Peyer's patch (tissue), 4 donors: ENCODE measurements at regions not wholly inside any gene's neighbourhood (a gene's known extent, or its start where the extent isn't known, plus 50 kb on each side); places are given as distances from the start of the nearest gene placed in this dataset.

ENCODE experiments used
- DNase-seq, 3 donors: peaks; one replicate each; pipeline ENCODE4 v3.0.0-alpha.2; 2017 to 2019
- H3K27ac ChIP-seq, 4 donors: fragments of 200-600 bp; sonication (generic); one replicate each; pipeline ENCODE4 v1.5.1; 2016 to 2019
- H3K27me3 ChIP-seq, 2 donors: fragments of 200-600 bp; sonication (generic); one replicate each; pipeline ENCODE4 v1.5.1; 2019
- H3K36me3 ChIP-seq, 3 donors: fragments of 200-600 bp; sonication (generic); one replicate each; pipeline ENCODE4 v1.5.1; 2016 to 2019
- H3K4me1 ChIP-seq, 4 donors: fragments of 200-600 bp; sonication (generic); one replicate each; pipeline ENCODE4 v1.5.1; 2016 to 2019
- H3K4me3 ChIP-seq, 4 donors: fragments of 200-600 bp; sonication (generic); 1 replicate in 3 of 4; 2 replicates in 1 of 4; pipeline ENCODE4 v1.5.1; 2016 to 2019; ENCODE audit warnings: mild to moderate bottlenecking in 1 of 4
- H3K9me3 ChIP-seq, 4 donors: fragments of 200-600 bp; sonication (generic); one replicate each; pipeline ENCODE4 v1.5.1; 2016 to 2019; ENCODE audit warnings: mild to moderate bottlenecking in 1 of 4
- CTCF ChIP-seq, 6 experiments: fragments of 450-650 bp in 4 of 6; fragments of 200-600 bp in 2 of 6; sonication (generic) in 1 of 6; IDR thresholded peaks; one replicate each; pipeline ENCODE4 v1.5.1; 2017 to 2019; ENCODE audit warnings: antibody characterized with exemption in 6 of 6, mild to moderate bottlenecking in 3 of 6, moderate library complexity in 1 of 6
- POLR2A ChIP-seq, 2 donors: fragments of 450-650 bp; IDR thresholded peaks; one replicate each; pipeline ENCODE4 v1.5.1; 2017; ENCODE audit warnings: antibody characterized with exemption in 2 of 2, mild to moderate bottlenecking in 2 of 2, moderate library complexity in 2 of 2

GRCh38 chr16:86288716-86289294 lies 221.5 kb upstream of the FOXF1 start:
- Histone ChIP-seq H3K27ac (peak overlapping the region in 2 of 4 donors; percentile 46 to 81), H3K4me1 (no peaks in the 10 kb centered on the region), H3K4me3 (no peak overlapping the region), H3K27me3 (no peaks in the 10 kb centered on the region), H3K36me3 (no peaks in the 10 kb centered on the region), H3K9me3 (no peaks in the 10 kb centered on the region)
- TF ChIP-seq POLR2A (IDR thresholded peaks at IDR 0.05) (no peak), CTCF (IDR thresholded peaks at IDR 0.05) (no peak)
- peak in 1 of 3 donors; percentile 34 for DNase-seq

GRCh38 chr16:86289304-86289703 lies 221.0 kb upstream of the FOXF1 start:
- DNase-seq = peak in 1 of 3 donors; percentile 5
- Histone ChIP-seq H3K36me3 (no peaks in the 10 kb centered on the region), H3K27ac (peak overlapping the region in 2 of 4 donors; percentile 46 to 81), H3K4me1 (no peaks in the 10 kb centered on the region), H3K9me3 (no peaks in the 10 kb centered on the region), H3K4me3 (no peak overlapping the region), H3K27me3 (no peaks in the 10 kb centered on the region)
- TF ChIP-seq POLR2A (IDR thresholded peaks at IDR 0.05) (no peak), CTCF (IDR thresholded peaks at IDR 0.05) (no peak)

DNA sequence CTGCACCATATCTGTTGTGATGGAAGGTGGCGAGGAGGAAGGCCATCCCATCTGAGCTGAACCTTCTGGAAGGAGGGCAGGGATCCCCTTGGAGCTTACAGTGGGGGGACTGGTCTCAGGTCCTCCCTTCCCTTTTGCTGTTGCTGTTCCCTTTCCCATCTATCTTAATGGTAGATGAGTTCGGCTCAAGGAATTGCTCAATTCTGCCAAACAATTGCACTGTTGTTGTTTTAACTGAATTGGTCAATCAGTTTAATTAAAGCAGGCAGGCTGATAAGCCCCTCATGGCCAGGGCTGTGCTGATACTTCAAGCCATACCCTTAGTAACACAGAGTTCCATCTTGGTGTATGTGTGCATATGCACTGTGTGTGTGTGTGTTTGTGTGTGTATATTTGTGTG lies 220.4 kb upstream of the FOXF1 start:
- Histone ChIP-seq H3K27me3 (no peaks in the 10 kb centered on the region), H3K4me1 (no peaks in the 10 kb centered on the region), H3K36me3 (no peaks in the 10 kb centered on the region), H3K4me3 (no peak overlapping the region), H3K27ac (peak overlapping the region in 1 of 4 donors; percentile 81), H3K9me3 (no peaks in the 10 kb centered on the region)
- TF ChIP-seq CTCF (IDR thresholded peaks at IDR 0.05) (no peak), POLR2A (IDR thresholded peaks at IDR 0.05) (no peak)
- DNase-seq = no peak

DNA sequence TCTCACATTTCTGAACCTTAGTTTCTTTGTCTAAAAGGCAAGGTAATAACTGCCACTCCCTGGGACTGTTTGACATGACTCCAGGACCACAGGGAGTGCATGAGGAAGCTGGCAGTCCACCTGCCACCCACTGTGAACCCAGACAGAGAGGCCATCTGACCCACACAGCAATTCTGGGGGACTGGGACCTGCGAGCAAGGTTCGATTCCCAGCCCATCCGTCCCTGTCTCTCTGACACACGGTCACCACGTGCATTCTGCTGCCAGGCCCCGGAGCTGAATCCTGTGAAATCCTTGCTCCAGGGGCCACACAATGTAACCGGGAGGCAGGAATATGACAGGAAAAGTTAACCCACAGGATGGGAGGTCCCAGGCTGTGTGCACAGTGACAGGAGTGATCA lies 218.8 kb upstream of the FOXF1 start:
- no peaks in the 10 kb centered on the region for H3K27me3 ChIP-seq
- DNase-seq = peak in 1 of 3 donors; percentile 34
- H3K36me3 ChIP-seq = no peaks in the 10 kb centered on the region
- H3K4me1 ChIP-seq = no peaks in the 10 kb centered on the region
- H3K4me3 ChIP-seq = no peak overlapping the region
- H3K9me3 ChIP-seq = no peaks in the 10 kb centered on the region
- TF ChIP-seq CTCF (IDR thresholded peaks at IDR 0.05) = no peak
- TF ChIP-seq POLR2A (IDR thresholded peaks at IDR 0.05) = no peak
- peak overlapping the region in 1 of 4 donors; percentile 26 for H3K27ac ChIP-seq

- TF ChIP-seq CTCF (IDR thresholded peaks at IDR 0.05) (no peak), POLR2A (IDR thresholded peaks at IDR 0.05) (no peak)
- Histone ChIP-seq H3K27ac (peak overlapping the region in 2 of 4 donors; percentile 7 to 26), H3K4me3 (no peak overlapping the region), H3K9me3 (no peaks in the 10 kb centered on the region), H3K4me1 (no peaks in the 10 kb centered on the region), H3K27me3 (no peaks in the 10 kb centered on the region), H3K36me3 (no peaks in the 10 kb centered on the region)
- DNase-seq = peak in 1 of 3 donors; percentile 13
Measured at GRCh38 chr16:86292171-86292775, 218.1 kb upstream of the FOXF1 start.
